ENCODE measurements at regions not wholly inside any gene's neighbourhood (a gene's known extent, or its start where the extent isn't known, plus 50 kb on each side); places are given as distances from the start of the nearest gene placed in this dataset.
"Not testable (repeated sequence)": the region's sequence is repeated elsewhere in the genome, so short reads cannot be mapped to it uniquely, and the experiment has no call there.

GRCh38 chr17:28247671-28248555 is 71.1 kb upstream of the TMEM97 start:
- Histone ChIP-seq H3K27me3 (ENCODE audit: control insufficient read depth, insufficient read depth, low read length) (peaks cover 66% of the 10 kb centered on the region), H3K9ac (ENCODE audit: low read depth, low read length) (no peak overlapping the region), H3K36me3 (ENCODE audit: insufficient read depth, low read length) (no peaks in the 10 kb centered on the region), H3K4me2 (ENCODE audit: low read length) (no peak overlapping the region), H3K9me3 (replicated peaks; ENCODE audit: low read length) (no peaks in the 10 kb centered on the region), H3K4me1 (ENCODE audit: control insufficient read depth, insufficient read depth, low read length) (peaks cover 13% of the 10 kb centered on the region), H3K4me3 (ENCODE audit: low read length) (no peak overlapping the region)

DNA sequence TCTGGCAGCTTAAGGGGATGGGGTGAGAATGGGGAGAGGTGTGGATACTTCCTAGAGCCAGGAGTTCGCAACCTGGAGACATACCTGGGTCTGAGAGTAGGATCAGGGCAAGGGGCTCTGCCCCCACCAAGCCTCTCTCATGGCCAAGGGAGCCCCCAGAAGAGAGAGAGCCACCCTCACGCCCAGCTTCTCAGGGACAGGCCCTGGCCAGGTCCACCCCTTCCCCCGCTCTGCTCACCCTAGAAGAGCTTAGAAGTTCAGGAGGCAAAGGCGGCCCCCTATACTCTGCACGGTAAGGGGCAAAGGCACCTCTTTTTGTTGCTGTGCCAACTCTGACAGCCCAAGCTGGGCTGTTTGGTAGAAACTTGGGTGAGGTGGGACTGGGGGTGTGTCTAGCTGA is 69.3 kb upstream of the TMEM97 start:
- Histone ChIP-seq H3K27me3 (ENCODE audit: control insufficient read depth, insufficient read depth, low read length) (peaks cover 62% of the 10 kb centered on the region), H3K4me3 (ENCODE audit: low read length) (no peak overlapping the region), H3K4me2 (ENCODE audit: low read length) (no peak overlapping the region), H3K9me3 (replicated peaks; ENCODE audit: low read length) (no peaks in the 10 kb centered on the region), H3K36me3 (ENCODE audit: insufficient read depth, low read length) (no peaks in the 10 kb centered on the region), H3K4me1 (ENCODE audit: control insufficient read depth, insufficient read depth, low read length) (peaks cover 16% of the 10 kb centered on the region), H3K9ac (ENCODE audit: low read depth, low read length) (no peak overlapping the region)

- Histone ChIP-seq H3K9ac (ENCODE audit: low read depth, low read length) (no peak overlapping the region), H3K9me3 (replicated peaks; ENCODE audit: low read length) (no peaks in the 10 kb centered on the region), H3K27me3 (ENCODE audit: control insufficient read depth, insufficient read depth, low read length) (peaks cover 65% of the 10 kb centered on the region), H3K36me3 (ENCODE audit: insufficient read depth, low read length) (no peaks in the 10 kb centered on the region), H3K4me1 (ENCODE audit: control insufficient read depth, insufficient read depth, low read length) (peaks cover 16% of the 10 kb centered on the region), H3K4me2 (ENCODE audit: low read length) (no peak overlapping the region), H3K4me3 (ENCODE audit: low read length) (no peak overlapping the region)
Measured at GRCh38 chr17:28252436-28252835, 66.6 kb upstream of the TMEM97 start.

DNA sequence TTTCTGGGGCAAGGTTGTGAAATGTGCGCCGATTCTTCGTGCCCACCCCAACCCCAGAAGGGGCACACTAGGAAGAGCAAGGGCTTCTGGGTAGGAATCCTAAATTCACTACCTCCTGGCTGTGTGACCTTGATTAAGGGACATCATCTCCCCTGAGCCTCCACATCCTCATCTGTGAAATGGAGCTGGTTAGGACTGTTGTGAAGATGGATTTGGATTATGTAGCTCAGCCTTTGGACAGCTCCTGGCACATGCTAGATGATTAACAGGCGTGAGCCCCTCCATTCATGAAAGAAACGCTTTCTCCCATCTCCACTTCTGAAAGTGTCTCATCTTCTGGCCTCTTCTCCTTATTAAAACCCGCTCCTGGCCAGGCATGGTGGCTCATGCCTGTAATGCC is 65.3 kb upstream of the TMEM97 start:
- no peak overlapping the region for H3K4me2 ChIP-seq (ENCODE audit: low read length)
- no peaks in the 10 kb centered on the region for H3K36me3 ChIP-seq (ENCODE audit: insufficient read depth, low read length)
- H3K4me3 ChIP-seq (ENCODE audit: low read length), result no peak overlapping the region
- peaks cover 16% of the 10 kb centered on the region for H3K4me1 ChIP-seq (ENCODE audit: control insufficient read depth, insufficient read depth, low read length)
- no peak overlapping the region for H3K9ac ChIP-seq (ENCODE audit: low read depth, low read length)
- H3K9me3 ChIP-seq (replicated peaks; ENCODE audit: low read length), result no peaks in the 10 kb centered on the region
- peaks cover 63% of the 10 kb centered on the region for H3K27me3 ChIP-seq (ENCODE audit: control insufficient read depth, insufficient read depth, low read length)

GRCh38 chr17:28255616-28256015 is 63.4 kb upstream of the TMEM97 start:
- H3K36me3 ChIP-seq (ENCODE audit: insufficient read depth, low read length), result no peaks in the 10 kb centered on the region
- H3K9me3 ChIP-seq (replicated peaks; ENCODE audit: low read length), result no peaks in the 10 kb centered on the region
- no peak overlapping the region for H3K4me3 ChIP-seq (ENCODE audit: low read length)
- no peak overlapping the region for H3K4me2 ChIP-seq (ENCODE audit: low read length)
- peaks cover 59% of the 10 kb centered on the region for H3K27me3 ChIP-seq (ENCODE audit: control insufficient read depth, insufficient read depth, low read length)
- H3K4me1 ChIP-seq (ENCODE audit: control insufficient read depth, insufficient read depth, low read length), result peaks cover 16% of the 10 kb centered on the region
- H3K9ac ChIP-seq (ENCODE audit: low read depth, low read length), result no peak overlapping the region

- Histone ChIP-seq H3K4me1 (ENCODE audit: control insufficient read depth, insufficient read depth, low read length) (peaks cover 15% of the 10 kb centered on the region), H3K9me3 (replicated peaks; ENCODE audit: low read length) (no peaks in the 10 kb centered on the region), H3K27me3 (ENCODE audit: control insufficient read depth, insufficient read depth, low read length) (peaks cover 60% of the 10 kb centered on the region), H3K4me2 (ENCODE audit: low read length) (no peak overlapping the region), H3K9ac (ENCODE audit: low read depth, low read length) (no peak overlapping the region), H3K36me3 (ENCODE audit: insufficient read depth, low read length) (no peaks in the 10 kb centered on the region), H3K4me3 (ENCODE audit: low read length) (no peak overlapping the region)
Measured at GRCh38 chr17:28256370-28256769, 62.6 kb upstream of the TMEM97 start.

DNA sequence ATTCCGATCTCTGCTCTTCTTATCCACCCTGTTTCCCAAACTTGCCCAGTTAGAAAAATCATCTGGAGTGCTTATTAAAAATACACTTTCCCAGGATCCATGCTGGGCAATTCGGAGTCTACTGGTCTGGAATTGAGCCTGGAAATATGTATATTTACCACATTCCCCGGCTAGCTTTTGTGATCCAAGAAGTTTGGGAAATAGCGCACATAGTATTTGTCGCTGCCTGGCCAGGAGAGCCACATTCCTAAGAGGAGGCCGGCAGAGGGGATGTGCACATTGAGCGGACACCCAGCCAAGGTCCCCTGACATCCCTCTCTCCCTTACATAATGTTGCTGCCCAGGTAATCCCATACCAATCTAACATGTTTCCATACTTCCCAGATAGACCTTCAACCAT is 62.1 kb upstream of the TMEM97 start:
- peaks cover 2% of the 10 kb centered on the region for H3K9me3 ChIP-seq (replicated peaks; ENCODE audit: low read length)
- no peak overlapping the region for H3K4me2 ChIP-seq (ENCODE audit: low read length)
- H3K36me3 ChIP-seq (ENCODE audit: insufficient read depth, low read length), result no peaks in the 10 kb centered on the region
- no peak overlapping the region for H3K9ac ChIP-seq (ENCODE audit: low read depth, low read length)
- no peak overlapping the region for H3K4me3 ChIP-seq (ENCODE audit: low read length)
- peaks cover 55% of the 10 kb centered on the region for H3K27me3 ChIP-seq (ENCODE audit: control insufficient read depth, insufficient read depth, low read length)
- H3K4me1 ChIP-seq (ENCODE audit: control insufficient read depth, insufficient read depth, low read length), result peaks cover 13% of the 10 kb centered on the region

GRCh38 chr17:28258347-28258887 is 60.6 kb upstream of the TMEM97 start:
- H3K4me3 ChIP-seq (ENCODE audit: low read length), result no peak overlapping the region
- H3K9ac ChIP-seq (ENCODE audit: low read depth, low read length), result no peak overlapping the region
- H3K27me3 ChIP-seq (ENCODE audit: control insufficient read depth, insufficient read depth, low read length), result peaks cover 55% of the 10 kb centered on the region
- peaks cover 7% of the 10 kb centered on the region for H3K9me3 ChIP-seq (replicated peaks; ENCODE audit: low read length)
- no peaks in the 10 kb centered on the region for H3K4me1 ChIP-seq (ENCODE audit: control insufficient read depth, insufficient read depth, low read length)
- no peak overlapping the region for H3K4me2 ChIP-seq (ENCODE audit: low read length)
- H3K36me3 ChIP-seq (ENCODE audit: insufficient read depth, low read length), result no peaks in the 10 kb centered on the region

DNA sequence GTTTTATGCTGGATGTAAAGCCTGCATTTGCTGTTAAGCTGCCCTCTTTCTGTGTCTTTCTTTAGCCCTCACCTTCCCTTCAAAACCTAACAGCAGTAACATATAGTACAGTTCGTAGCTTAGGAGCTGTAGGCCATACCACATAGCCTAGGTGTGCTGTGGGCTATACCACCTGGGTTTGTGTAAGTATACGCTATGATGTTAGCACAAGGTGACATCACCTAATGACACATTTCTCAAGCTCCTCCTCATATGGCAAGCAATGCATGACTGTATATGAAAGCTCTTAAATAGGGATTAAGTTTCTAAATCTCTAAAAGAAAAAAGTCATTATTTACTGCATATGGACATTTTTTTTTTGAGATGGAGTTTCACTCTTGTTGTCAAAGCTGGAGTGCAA is 57.8 kb upstream of the TMEM97 start:
- peaks cover 35% of the 10 kb centered on the region for H3K27me3 ChIP-seq (ENCODE audit: control insufficient read depth, insufficient read depth, low read length)
- no peaks in the 10 kb centered on the region for H3K36me3 ChIP-seq (ENCODE audit: insufficient read depth, low read length)
- H3K9ac ChIP-seq (ENCODE audit: low read depth, low read length), result no peak overlapping the region
- H3K9me3 ChIP-seq (replicated peaks; ENCODE audit: low read length), result peaks cover 8% of the 10 kb centered on the region
- H3K4me2 ChIP-seq (ENCODE audit: low read length), result no peak overlapping the region
- no peak overlapping the region for H3K4me3 ChIP-seq (ENCODE audit: low read length)
- H3K4me1 ChIP-seq (ENCODE audit: control insufficient read depth, insufficient read depth, low read length), result no peaks in the 10 kb centered on the region

DNA sequence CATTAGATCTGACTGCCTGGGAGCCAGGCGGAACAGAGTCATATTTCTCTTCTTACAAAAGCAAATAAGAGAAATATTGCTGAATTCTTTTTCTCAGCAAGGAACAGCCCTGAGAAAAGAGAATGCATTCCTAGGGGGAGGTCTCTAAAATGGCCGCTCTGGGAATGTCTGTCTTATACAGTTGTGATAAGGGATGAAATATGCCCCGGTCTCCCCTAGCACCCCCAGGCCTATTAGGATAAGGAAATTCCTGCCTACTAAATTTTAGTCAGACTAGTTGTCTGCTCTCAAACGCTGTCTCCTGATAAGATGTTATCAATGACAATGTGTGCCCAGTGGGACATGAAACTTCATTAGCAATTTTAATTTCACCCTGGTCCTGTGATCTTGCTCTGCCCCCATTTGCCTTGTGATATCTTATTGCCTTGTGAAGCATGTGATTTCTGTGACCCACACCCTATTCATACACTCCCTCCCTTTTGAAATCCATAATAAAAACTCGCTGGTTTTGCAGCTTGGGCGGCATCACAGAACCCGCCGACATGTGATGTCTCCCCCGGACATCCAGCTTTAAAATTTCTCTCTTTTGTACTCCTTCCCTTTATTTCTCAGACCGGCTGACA is 56.8 kb upstream of the TMEM97 start:
- not testable (repeated sequence) for H3K4me1 ChIP-seq (ENCODE audit: control insufficient read depth, insufficient read depth, low read length); H3K36me3 ChIP-seq (ENCODE audit: insufficient read depth, low read length); H3K9me3 ChIP-seq (replicated peaks; ENCODE audit: low read length); H3K4me2 ChIP-seq (ENCODE audit: low read length); H3K9ac ChIP-seq (ENCODE audit: low read depth, low read length); H3K4me3 ChIP-seq (ENCODE audit: low read length)
- H3K27me3 ChIP-seq (ENCODE audit: control insufficient read depth, insufficient read depth, low read length), result peaks cover 25% of the 10 kb centered on the region

GRCh38 chr17:28264902-28265548 is 54.0 kb upstream of the TMEM97 start:
- not testable (repeated sequence) for H3K4me3 ChIP-seq (ENCODE audit: low read length); H3K9ac ChIP-seq (ENCODE audit: low read depth, low read length); H3K4me1 ChIP-seq (ENCODE audit: control insufficient read depth, insufficient read depth, low read length); H3K9me3 ChIP-seq (replicated peaks; ENCODE audit: low read length); H3K36me3 ChIP-seq (ENCODE audit: insufficient read depth, low read length); H3K4me2 ChIP-seq (ENCODE audit: low read length)
- H3K27me3 ChIP-seq (ENCODE audit: control insufficient read depth, insufficient read depth, low read length), result peaks cover 21% of the 10 kb centered on the region
